HG03135 (cell line): ENCODE measurements at regions not wholly inside any gene's neighbourhood (a gene's known extent, or its start where the extent isn't known, plus 50 kb on each side); places are given as distances from the start of the nearest gene placed in this dataset.
"Not testable (repeated sequence)": the region's sequence is repeated elsewhere in the genome, so short reads cannot be mapped to it uniquely, and the experiment has no call there.

Source experiments
- ATAC-seq: cut with Tn5 transposase; IDR thresholded peaks from one replicate; pipeline ENCODE4 v1.9.1; 2021; ENCODE audit warnings: mild to moderate bottlenecking, moderate library complexity; ENCODE audit not compliant: unreplicated experiment

DNA sequence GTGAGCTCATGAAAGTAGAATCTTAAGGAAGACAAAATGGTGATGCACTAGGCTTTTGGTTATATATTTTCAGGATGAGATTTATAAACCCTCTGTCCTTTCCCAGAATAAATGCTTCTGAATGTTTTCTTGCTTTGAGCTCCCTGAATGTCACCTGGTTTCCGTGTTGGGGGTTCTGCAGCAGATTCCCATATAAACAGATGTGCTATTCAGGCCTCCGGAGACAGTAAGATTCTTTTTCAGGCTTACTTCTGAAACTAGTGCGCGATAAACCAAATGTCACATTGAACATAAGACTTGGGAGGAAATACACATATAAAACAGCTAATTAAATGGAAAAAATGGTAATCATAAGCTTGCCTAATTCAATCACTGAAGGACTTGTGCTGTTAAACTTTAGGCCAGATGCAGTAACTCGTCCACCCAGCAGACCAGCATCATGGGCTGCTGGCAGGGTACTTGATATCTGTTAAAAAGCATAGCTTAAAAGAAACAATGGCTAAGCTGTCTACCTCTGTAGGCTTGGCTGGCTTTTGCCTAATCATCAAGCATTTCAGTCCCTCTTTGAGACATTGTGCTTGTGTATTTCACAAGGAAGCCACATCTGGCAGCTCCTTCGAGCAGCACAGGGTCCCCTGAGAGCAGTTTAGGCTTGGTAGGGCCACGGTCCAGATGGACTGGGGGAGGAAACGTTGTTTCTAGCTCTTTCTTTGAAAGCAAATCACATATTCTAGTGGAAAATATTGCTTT is 281.2 kb upstream of the KIAA1217 start:
- ATAC-seq: no peak

- not testable (repeated sequence) for ATAC-seq
Measured at GRCh38 chr10:23934023-23934422, 274.9 kb upstream of the KIAA1217 start.

- ATAC-seq: no peak
Measured at GRCh38 chr10:23945845-23946244, 263.1 kb upstream of the KIAA1217 start.

- no peak for ATAC-seq
Measured at GRCh38 chr10:23951841-23952240, 257.1 kb upstream of the KIAA1217 start.

DNA sequence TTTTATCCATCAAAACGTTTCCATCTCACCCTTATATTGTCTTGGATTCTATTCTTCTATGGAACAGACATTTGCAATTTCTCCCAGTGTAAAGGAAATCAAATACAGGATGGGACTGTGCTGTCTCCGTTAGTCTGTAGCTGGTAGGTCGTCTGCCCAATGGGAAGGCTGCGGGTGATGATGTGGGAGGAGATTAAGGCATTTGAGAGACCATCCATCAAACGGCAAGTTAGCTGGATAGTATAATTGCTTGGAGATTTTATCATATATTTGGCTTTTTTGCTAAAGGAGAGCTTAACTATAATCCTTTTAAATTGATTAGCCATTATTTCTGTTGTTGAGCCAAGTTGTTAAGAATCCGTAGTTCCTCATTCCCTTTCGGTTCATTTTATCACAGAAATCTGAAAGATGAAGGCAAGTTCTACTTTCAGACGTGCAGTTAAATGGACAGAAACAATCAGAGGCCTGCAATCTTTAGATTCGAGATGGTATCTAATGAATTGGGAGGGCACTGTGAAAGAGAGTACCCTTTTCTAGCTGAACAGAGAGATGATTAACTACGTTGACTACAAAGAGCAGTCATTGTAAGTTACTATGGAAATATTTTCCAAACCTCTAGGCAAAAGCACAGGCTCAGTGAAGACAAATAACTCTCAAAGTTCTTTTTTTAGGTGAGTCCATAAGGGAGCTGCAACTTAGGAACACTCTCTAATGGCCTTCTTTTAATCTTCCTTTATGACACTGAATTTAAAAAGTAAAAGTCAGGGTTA is 253.3 kb upstream of the KIAA1217 start:
- no peak for ATAC-seq

GRCh38 chr10:23965123-23965522 is 243.8 kb upstream of the KIAA1217 start:
- no peak for ATAC-seq

- no peak for ATAC-seq
Measured at GRCh38 chr10:23965880-23966279, 243.1 kb upstream of the KIAA1217 start.

DNA sequence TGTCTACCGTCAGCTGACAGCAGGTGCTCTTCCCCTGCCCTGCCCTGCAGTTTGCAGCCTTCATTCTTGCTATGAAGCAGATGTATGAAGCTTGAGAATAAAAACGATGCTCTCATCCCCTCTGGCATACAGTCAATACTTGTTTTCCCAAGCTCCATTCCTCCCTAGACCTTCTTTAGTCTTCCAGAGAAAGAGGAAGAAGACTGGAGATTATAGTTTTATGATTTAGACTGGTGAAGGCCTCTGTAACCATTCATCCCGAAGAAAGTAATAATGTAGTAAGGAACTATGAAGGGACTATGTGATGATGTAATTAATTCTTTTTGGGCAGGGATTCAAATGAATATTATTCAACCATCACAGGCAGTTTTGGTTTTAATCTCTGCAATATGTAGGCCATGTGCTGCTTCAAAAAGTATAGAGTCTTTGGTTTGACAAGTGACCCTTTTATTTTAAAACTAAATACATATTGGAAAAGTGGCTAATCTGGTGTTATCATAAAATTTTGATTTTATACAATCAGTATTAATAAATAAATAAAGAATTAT is 242.4 kb upstream of the KIAA1217 start:
- no peak for ATAC-seq

DNA sequence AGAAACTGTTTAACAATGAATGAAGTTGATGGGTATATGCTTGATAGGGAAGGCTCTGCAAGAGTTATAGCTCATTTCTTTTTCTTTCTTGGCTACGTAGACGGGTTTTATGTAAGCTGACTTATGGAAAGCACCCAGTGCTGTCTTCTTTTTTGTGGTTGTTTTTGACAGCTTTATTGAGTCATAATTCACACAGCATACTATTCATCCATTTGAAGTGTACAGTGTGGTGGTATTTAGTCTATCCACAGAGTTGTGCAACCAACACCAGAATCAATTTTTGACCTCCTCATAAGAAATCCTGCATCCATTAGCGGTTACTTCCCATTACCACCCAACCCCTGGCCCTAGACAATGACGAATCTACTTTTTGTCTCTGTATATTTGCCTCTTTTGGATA is 240.6 kb upstream of the KIAA1217 start:
- ATAC-seq: no peak

- no peak for ATAC-seq
Measured at GRCh38 chr10:23974746-23975272, 234.1 kb upstream of the KIAA1217 start.

- ATAC-seq: no peak
Measured at GRCh38 chr10:23975431-23975830, 233.5 kb upstream of the KIAA1217 start.

- no peak for ATAC-seq
Measured at GRCh38 chr10:23976275-23976674, 232.7 kb upstream of the KIAA1217 start.

DNA sequence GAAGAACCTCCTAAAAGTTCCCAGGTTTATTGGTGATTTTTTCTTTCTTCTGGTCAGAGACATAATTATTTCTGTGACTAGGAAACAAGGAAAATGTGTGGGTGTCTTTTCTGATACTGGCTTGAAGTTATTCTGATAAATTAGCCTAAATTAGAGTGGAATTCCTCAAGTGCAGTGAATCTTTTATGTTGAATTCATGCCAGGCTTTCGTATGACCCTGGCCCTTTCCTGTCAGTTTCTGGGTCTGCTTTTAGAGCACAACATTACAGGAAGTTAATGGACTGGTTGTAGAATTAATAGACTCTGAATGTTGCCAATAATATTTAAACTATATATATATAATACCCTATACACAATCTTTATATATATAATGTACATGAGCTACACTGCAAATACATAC is 230.6 kb upstream of the KIAA1217 start:
- ATAC-seq: no peak

DNA sequence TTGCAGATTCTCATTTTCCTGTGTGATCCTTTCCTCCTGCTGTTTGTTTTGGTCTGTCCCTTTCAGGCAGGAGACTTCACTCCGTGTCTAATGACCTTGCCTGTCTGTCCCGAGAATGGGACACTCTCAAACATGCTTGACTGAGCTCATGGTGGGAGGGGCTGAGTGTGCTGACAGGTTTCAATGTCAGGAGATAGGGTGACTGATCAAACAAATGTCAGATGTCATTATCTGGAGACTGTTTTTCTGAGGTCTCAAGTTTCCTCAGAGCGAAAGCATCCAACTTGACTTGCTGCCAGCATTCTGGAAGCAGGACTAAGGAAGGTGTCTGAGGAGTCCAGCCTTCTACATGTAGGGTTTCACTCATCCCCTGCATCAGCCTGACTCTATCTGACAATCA is 228.8 kb upstream of the KIAA1217 start:
- ATAC-seq: no peak

GRCh38 chr10:23981520-23982309 is 227.2 kb upstream of the KIAA1217 start:
- ATAC-seq: no peak

DNA sequence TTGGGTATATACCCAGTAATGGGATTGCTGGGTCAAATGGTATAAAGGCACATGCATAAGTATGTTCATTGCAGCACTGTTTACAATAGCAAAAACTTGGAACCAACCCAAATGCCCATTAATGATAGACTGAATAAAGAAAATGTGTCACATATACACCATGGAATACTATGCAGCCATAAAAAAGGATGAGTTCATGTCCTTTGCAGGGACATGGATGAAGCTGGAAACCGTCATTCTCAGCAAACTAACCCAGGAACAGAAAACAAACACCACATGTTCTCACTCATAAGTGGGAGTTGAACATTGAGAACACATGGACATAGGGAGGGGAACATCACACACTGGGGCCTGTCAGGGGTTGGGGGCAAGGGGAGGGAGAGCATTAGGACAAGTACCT is 224.5 kb upstream of the KIAA1217 start:
- not testable (repeated sequence) for ATAC-seq

DNA sequence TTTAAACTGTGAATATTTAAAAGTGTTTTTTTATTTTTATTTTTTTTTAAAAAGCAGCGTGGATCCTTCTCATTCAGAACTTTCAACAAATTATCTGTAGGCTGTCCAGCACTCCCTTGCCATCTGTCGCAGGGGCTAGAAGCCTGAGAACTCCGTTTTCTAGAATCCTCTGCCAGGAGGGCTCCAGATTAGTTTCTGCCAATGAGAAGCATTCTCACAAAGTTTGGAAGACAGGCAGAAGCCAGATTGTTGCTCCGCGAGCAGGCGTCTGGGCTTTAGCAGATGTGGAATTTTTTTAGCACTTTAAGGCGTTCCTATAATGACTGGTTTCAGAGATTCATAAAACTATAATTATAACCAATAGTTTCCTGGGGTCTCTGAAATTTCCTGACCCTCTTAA is 220.9 kb upstream of the KIAA1217 start:
- ATAC-seq: no peak

GRCh38 chr10:23994459-23995046 is 214.4 kb upstream of the KIAA1217 start:
- no peak for ATAC-seq

- ATAC-seq: no peak
Measured at GRCh38 chr10:23999445-23999844, 209.5 kb upstream of the KIAA1217 start.

- ATAC-seq: no peak
Measured at GRCh38 chr10:24000271-24000813, 208.6 kb upstream of the KIAA1217 start.
